H1 (cell line): ENCODE measurements at regions not wholly inside any gene's neighbourhood (a gene's known extent, or its start where the extent isn't known, plus 50 kb on each side); places are given as distances from the start of the nearest gene placed in this dataset.

Experiments used
- SAP30 ChIP-seq: fragments of 300-600 bp; sonication (generic); IDR thresholded peaks from 2 replicates; pipeline ENCODE4 v1.7.1; 2012; ENCODE audit warnings: low read length, moderate library complexity, mild to moderate bottlenecking, inconsistent platforms; ENCODE audit not compliant: insufficient read depth, insufficient replicate concordance

DNA sequence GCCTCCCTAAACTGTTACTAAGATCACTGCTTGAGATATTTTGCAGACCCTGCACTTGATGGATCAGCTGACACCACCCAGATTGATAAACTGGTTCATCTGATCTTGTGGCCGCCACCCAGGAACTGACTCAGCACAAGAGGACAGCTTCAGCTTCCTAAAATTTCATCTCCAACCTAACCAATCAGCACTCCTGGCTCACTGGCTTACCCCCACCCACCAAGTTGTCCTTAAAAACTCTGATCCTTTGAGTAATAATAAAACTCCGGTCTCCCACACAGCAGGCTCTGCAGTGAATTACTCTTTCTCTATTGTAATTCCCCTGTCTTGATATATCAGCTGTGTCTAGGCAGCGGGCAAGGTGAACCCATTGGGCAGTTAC is 174.8 kb downstream of the UTP18 start (continued):
- TF ChIP-seq SAP30, result no peak
- TF ChIP-seq, all 59 proteins: peak for 0
